Glomerular visceral epithelial cell (primary cell): ENCODE measurements at regions not wholly inside any gene's neighbourhood (a gene's known extent, or its start where the extent isn't known, plus 50 kb on each side); places are given as distances from the start of the nearest gene placed in this dataset.

Source experiments
- DNase-seq: peaks from one replicate; pipeline ENCODE4 v3.0.0-alpha.2; 2016; ENCODE audit errors: extremely low spot score

GRCh38 chr2:18829976-18830375 is 240.6 kb upstream of the NT5C1B start:
- DNase-seq, result no peak

DNA sequence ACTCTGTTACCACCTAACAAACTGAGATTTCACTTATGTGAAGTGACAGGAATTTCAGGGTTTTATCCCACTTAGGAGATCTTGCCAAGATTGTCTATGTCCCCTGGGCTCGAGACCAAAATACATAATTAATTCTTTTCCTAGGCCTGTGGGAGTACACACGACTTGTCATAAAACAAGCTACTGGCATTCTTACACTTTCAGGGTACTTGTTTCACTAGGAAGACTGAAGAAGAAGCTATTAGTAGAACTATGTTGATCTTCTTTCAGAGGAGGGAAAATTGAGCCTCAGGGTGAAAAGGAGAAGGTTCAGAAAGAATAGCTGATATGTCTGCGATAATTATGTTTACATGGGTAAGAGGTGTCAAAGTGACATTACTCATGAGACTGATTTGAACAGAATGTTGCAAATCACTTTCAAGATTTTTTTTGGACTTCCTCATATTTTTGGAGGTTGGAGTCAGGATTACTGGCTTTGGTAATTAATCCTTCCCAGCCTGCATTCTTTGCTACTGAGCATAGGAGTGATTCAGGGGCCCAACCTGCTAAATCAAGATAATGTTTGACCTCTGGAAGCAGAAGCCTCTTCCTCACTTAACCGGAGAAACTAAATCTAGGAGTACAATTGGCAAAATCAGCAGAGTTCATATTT is 240.0 kb upstream of the NT5C1B start:
- peak; percentile 40 for DNase-seq

- no peak for DNase-seq
Observed at GRCh38 chr2:18828296-18828695, 238.9 kb upstream of the NT5C1B start.

DNA sequence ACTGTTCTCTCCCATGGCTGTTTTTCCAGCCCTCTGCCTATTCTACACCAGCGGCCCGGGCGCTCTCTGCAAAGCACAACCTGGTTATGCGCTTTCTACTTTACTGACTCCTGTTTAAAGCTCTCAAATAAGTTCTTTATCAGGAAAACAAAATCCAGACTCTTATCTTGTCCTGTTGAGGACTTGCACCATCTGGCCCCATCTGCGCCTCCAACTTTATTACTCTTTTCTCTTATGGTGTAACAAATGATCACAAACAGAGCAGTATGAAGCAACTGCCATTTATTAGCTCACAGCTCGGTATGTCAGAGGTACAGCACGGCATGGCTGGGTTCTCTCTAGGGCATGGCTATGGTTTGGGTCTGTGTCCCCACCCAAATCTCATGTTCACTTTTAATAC is 236.5 kb upstream of the NT5C1B start:
- DNase-seq, result no peak

DNA sequence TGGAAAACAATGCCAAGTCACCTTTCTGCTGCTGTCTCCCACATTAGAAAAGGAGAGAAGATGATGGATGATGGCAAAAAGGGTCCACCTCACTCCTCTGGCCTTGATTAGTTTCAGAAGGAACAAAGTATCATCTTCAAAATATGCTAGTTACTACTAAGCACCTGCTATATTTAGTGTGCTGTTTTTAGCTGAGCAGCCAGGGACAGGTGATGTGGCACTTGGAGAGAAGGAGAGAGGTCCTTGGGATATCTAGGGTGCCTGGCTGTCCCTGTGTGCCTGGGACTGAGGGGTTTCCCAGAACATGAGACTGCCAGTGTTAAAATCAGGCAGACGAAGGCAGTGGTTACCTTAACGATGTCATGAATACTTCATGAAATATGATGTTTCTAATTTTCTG is 235.5 kb upstream of the NT5C1B start:
- no peak for DNase-seq

GRCh38 chr2:18824325-18824790 is 235.0 kb upstream of the NT5C1B start:
- DNase-seq, result no peak

GRCh38 chr2:18821431-18821830 is 232.1 kb upstream of the NT5C1B start:
- DNase-seq, result no peak

DNA sequence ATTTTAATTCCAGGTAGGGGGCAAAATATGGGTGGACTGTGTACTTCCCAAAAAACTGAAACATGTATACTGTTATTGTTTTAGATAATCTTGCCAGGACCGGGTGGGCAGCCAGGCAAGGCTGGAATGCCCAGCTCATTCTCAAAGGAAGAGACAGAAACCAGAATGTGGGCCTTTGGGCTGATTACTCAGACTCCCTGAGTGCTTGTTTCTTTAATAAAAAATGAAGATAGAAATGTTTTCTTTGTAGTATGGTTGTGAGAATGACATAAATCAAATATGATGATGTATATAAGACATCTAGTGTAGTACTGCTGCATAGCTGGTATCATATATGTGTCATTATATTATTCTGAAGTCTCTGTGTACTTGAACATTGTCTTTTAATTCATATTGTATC is 231.6 kb upstream of the NT5C1B start:
- DNase-seq, result no peak

DNA sequence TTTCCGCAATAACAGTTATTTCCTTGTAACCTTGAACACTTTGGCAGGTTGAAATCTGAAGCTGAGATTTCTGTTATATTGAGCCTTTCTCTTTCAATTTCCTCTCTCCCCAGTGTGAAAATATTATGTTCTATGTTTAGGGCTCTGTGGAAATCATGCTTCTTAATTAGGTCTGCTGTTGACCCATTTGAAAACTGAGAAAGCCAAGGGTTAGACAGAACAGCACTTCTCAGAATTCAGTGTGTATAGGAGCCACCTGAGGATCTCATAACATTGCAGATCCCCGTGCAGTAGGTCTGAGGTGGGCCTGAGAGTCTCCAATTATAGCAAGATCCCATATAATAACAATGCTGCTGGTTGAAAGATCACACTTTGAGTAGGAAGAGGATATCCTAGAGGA is 230.2 kb upstream of the NT5C1B start:
- no peak for DNase-seq

DNA sequence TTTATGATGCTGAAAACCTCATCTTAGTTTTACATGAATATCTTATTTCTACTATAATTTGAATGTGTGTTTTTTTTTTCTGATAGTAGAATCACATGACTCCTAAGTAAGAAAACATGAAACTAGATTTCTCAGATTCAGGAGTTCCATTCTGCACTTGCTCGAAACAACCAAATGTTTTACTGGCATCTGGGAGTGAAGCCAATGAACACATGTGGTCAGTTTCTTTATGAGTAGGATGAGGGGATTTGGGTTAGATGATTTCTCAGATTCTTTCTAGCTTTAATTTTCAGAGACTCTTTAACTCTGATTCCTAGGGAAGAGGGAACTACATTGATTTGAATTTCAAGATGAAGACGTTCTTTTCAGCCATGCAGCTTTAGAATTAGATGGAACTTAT is 225.0 kb upstream of the NT5C1B start:
- peak; percentile 30 for DNase-seq

DNA sequence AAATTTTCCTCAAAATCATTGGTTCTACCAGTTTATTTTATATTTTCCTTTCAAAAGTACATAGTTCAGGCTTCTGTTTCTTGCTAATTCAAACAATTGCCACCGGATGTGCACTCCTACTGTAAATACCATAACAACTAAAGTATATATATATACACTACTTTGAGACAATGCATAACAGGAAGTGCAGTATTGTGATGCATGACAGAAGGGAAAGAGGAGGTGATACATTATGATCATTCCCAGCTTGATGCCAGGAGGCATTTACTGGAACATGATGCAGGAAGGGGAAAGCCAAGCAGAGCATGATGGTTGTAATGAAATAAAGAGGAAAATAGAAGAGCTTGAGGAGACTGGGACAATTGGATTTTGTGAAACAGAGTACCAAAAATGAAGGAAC is 215.2 kb upstream of the NT5C1B start:
- DNase-seq, result no peak

- DNase-seq, result no peak
Observed at GRCh38 chr2:18803141-18803939, 214.0 kb upstream of the NT5C1B start.

- no peak for DNase-seq
Observed at GRCh38 chr2:18800240-18800971, 211.0 kb upstream of the NT5C1B start.

GRCh38 chr2:18799397-18799796 is 210.0 kb upstream of the NT5C1B start:
- no peak for DNase-seq

- no peak for DNase-seq
Observed at GRCh38 chr2:18797133-18797845, 207.9 kb upstream of the NT5C1B start.

GRCh38 chr2:18795906-18796305 is 206.5 kb upstream of the NT5C1B start:
- DNase-seq, result no peak

GRCh38 chr2:18792684-18793083 is 203.3 kb upstream of the NT5C1B start:
- no peak for DNase-seq

GRCh38 chr2:18792226-18792629 is 202.9 kb upstream of the NT5C1B start:
- DNase-seq, result no peak

DNA sequence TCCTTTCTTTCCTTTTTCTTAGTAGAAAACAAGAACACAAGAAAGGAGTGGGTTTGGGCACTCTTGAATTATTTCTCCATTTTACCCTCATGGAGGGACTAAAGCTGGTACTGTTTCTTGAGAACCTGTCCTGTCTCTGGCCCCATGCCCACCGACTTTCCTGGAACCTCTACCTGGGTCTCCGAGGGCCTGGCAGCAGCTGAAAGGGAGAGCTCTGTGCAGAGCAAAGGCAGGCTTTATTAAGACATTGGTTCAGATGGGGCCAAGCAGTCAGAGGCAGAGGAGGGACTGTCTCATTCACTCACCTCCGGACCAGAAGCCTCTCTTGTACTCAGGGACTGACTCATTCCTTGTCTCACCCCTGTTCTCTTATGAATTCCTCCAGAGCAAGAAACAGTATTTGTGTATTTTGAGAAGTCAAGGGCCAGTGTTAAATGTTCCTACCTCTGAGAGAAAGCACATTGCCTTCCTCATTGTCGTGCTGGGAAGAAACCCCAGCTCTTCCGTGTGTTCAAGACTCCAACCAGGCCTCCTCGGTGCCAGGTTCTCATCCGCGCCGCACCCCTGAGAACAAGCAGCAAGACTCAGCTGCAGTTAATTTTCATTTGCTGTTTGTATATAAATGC is 201.9 kb upstream of the NT5C1B start:
- no peak for DNase-seq

GRCh38 chr2:18790509-18791171 is 201.3 kb upstream of the NT5C1B start:
- no peak for DNase-seq

DNA sequence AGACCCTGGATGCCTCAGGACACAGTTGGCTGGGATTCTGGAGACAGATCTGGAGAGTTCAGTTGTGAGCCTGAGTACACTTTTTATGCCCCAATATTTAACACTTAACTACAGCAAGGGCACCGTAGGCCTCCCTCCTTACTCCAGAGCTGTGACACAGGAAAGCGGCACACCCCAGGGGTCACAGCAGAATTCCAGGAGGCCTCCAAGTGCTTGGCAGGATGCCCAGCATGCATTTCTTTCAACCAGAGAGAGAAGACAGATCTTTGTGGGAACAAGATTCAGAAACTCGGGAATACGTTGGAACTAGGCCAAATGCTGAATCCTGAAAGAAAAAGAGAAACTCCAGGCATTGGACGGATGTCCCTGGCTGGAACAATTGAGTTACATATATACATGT is 199.2 kb upstream of the NT5C1B start:
- peak; percentile 88 for DNase-seq
